Activated naive CD4-positive, alpha-beta T cell treated with anti-CD3 and anti-CD28 coated beads, Interleukin-2, amount 50 U/mL, for 24 hours (primary cell): ENCODE measurements at regions not wholly inside any gene's neighbourhood (a gene's known extent, or its start where the extent isn't known, plus 50 kb on each side); places are given as distances from the start of the nearest gene placed in this dataset.

Experiments
- H3K27ac Mint-ChIP-seq: one replicate; pipeline ENCODE4 v1.8.0; 2021; ENCODE audit warnings: mild to moderate bottlenecking, mixed read lengths
- H3K27me3 Mint-ChIP-seq: one replicate; pipeline ENCODE4 v1.8.0; 2021; ENCODE audit warnings: mixed read lengths
- H3K36me3 Mint-ChIP-seq: one replicate; pipeline ENCODE4 v1.8.0; 2021; ENCODE audit warnings: mixed read lengths
- H3K4me1 Mint-ChIP-seq: one replicate; pipeline ENCODE4 v1.8.0; 2021; ENCODE audit warnings: mixed read lengths
- H3K4me3 Mint-ChIP-seq: one replicate; pipeline ENCODE4 v1.8.0; 2021; ENCODE audit warnings: mild to moderate bottlenecking, mixed read lengths
- H3K9me3 Mint-ChIP-seq: one replicate; pipeline ENCODE4 v1.8.0; 2021; ENCODE audit warnings: mixed read lengths

GRCh38 chr4:19010761-19011160 lies 989.2 kb upstream of the LCORL start:
- no peaks in the 10 kb centered on the region for H3K27me3 Mint-ChIP-seq
- no peak overlapping the region for H3K4me3 Mint-ChIP-seq
- no peaks in the 10 kb centered on the region for H3K36me3 Mint-ChIP-seq
- H3K9me3 Mint-ChIP-seq, result peaks cover 5% of the 10 kb centered on the region
- no peaks in the 10 kb centered on the region for H3K4me1 Mint-ChIP-seq
- no peak overlapping the region for H3K27ac Mint-ChIP-seq

- H3K4me1 Mint-ChIP-seq, result no peaks in the 10 kb centered on the region
- no peak overlapping the region for H3K4me3 Mint-ChIP-seq
- H3K36me3 Mint-ChIP-seq, result no peaks in the 10 kb centered on the region
- no peak overlapping the region for H3K27ac Mint-ChIP-seq
- H3K9me3 Mint-ChIP-seq, result peaks cover 5% of the 10 kb centered on the region
- no peaks in the 10 kb centered on the region for H3K27me3 Mint-ChIP-seq
Observed at GRCh38 chr4:19009881-19010280, 988.3 kb upstream of the LCORL start.

GRCh38 chr4:19005211-19005610 lies 983.7 kb upstream of the LCORL start:
- Mint-ChIP-seq H3K27me3 (no peaks in the 10 kb centered on the region), H3K4me3 (no peak overlapping the region), H3K9me3 (peaks cover 5% of the 10 kb centered on the region), H3K4me1 (no peaks in the 10 kb centered on the region), H3K36me3 (no peaks in the 10 kb centered on the region), H3K27ac (no peak overlapping the region)

- H3K4me3 Mint-ChIP-seq, result no peak overlapping the region
- H3K4me1 Mint-ChIP-seq, result no peaks in the 10 kb centered on the region
- H3K9me3 Mint-ChIP-seq, result peaks cover 7% of the 10 kb centered on the region
- H3K36me3 Mint-ChIP-seq, result no peaks in the 10 kb centered on the region
- H3K27me3 Mint-ChIP-seq, result no peaks in the 10 kb centered on the region
- H3K27ac Mint-ChIP-seq, result no peak overlapping the region
Observed at GRCh38 chr4:19002170-19002569, 980.6 kb upstream of the LCORL start.

- Mint-ChIP-seq H3K27ac (no peak overlapping the region), H3K4me3 (no peak overlapping the region), H3K36me3 (no peaks in the 10 kb centered on the region), H3K27me3 (no peaks in the 10 kb centered on the region), H3K4me1 (no peaks in the 10 kb centered on the region), H3K9me3 (peaks cover 7% of the 10 kb centered on the region)
Observed at GRCh38 chr4:18999595-18999994, 978.0 kb upstream of the LCORL start.

GRCh38 chr4:18981234-18981615 lies 959.7 kb upstream of the LCORL start:
- Mint-ChIP-seq H3K9me3 (no peaks in the 10 kb centered on the region), H3K36me3 (no peaks in the 10 kb centered on the region), H3K4me3 (no peak overlapping the region), H3K4me1 (no peaks in the 10 kb centered on the region), H3K27ac (no peak overlapping the region), H3K27me3 (no peaks in the 10 kb centered on the region)

- no peaks in the 10 kb centered on the region for H3K36me3 Mint-ChIP-seq
- H3K27ac Mint-ChIP-seq, result no peak overlapping the region
- H3K4me1 Mint-ChIP-seq, result no peaks in the 10 kb centered on the region
- no peaks in the 10 kb centered on the region for H3K27me3 Mint-ChIP-seq
- H3K4me3 Mint-ChIP-seq, result no peak overlapping the region
- no peaks in the 10 kb centered on the region for H3K9me3 Mint-ChIP-seq
Observed at GRCh38 chr4:18980516-18981233, 959.1 kb upstream of the LCORL start.

- Mint-ChIP-seq H3K27me3 (no peaks in the 10 kb centered on the region), H3K9me3 (no peaks in the 10 kb centered on the region), H3K4me1 (no peaks in the 10 kb centered on the region), H3K27ac (no peak overlapping the region), H3K4me3 (no peak overlapping the region), H3K36me3 (no peaks in the 10 kb centered on the region)
Observed at GRCh38 chr4:18976884-18977283, 955.3 kb upstream of the LCORL start.

GRCh38 chr4:18975916-18976808 lies 954.6 kb upstream of the LCORL start:
- no peak overlapping the region for H3K4me3 Mint-ChIP-seq
- H3K27me3 Mint-ChIP-seq, result no peaks in the 10 kb centered on the region
- no peaks in the 10 kb centered on the region for H3K36me3 Mint-ChIP-seq
- H3K4me1 Mint-ChIP-seq, result no peaks in the 10 kb centered on the region
- H3K9me3 Mint-ChIP-seq, result no peaks in the 10 kb centered on the region
- H3K27ac Mint-ChIP-seq, result no peak overlapping the region

- Mint-ChIP-seq H3K27me3 (no peaks in the 10 kb centered on the region), H3K4me3 (no peak overlapping the region), H3K4me1 (no peaks in the 10 kb centered on the region), H3K9me3 (no peaks in the 10 kb centered on the region), H3K27ac (no peak overlapping the region), H3K36me3 (no peaks in the 10 kb centered on the region)
Observed at GRCh38 chr4:18973296-18973695, 951.7 kb upstream of the LCORL start.

GRCh38 chr4:18961879-18962278 lies 940.3 kb upstream of the LCORL start:
- H3K27ac Mint-ChIP-seq, result no peak overlapping the region
- no peaks in the 10 kb centered on the region for H3K36me3 Mint-ChIP-seq
- H3K4me3 Mint-ChIP-seq, result no peak overlapping the region
- H3K4me1 Mint-ChIP-seq, result no peaks in the 10 kb centered on the region
- H3K27me3 Mint-ChIP-seq, result no peaks in the 10 kb centered on the region
- peaks cover 17% of the 10 kb centered on the region for H3K9me3 Mint-ChIP-seq

GRCh38 chr4:18961266-18961665 lies 939.7 kb upstream of the LCORL start:
- no peaks in the 10 kb centered on the region for H3K27me3 Mint-ChIP-seq
- H3K4me1 Mint-ChIP-seq, result no peaks in the 10 kb centered on the region
- H3K27ac Mint-ChIP-seq, result no peak overlapping the region
- no peaks in the 10 kb centered on the region for H3K36me3 Mint-ChIP-seq
- no peak overlapping the region for H3K4me3 Mint-ChIP-seq
- H3K9me3 Mint-ChIP-seq, result peaks cover 20% of the 10 kb centered on the region

- peaks cover 23% of the 10 kb centered on the region for H3K9me3 Mint-ChIP-seq
- no peak overlapping the region for H3K4me3 Mint-ChIP-seq
- H3K27ac Mint-ChIP-seq, result no peak overlapping the region
- H3K4me1 Mint-ChIP-seq, result no peaks in the 10 kb centered on the region
- H3K27me3 Mint-ChIP-seq, result no peaks in the 10 kb centered on the region
- H3K36me3 Mint-ChIP-seq, result no peaks in the 10 kb centered on the region
Observed at GRCh38 chr4:18957716-18958115, 936.2 kb upstream of the LCORL start.

GRCh38 chr4:18954538-18954937 lies 933.0 kb upstream of the LCORL start:
- no peaks in the 10 kb centered on the region for H3K27me3 Mint-ChIP-seq
- H3K4me3 Mint-ChIP-seq, result no peak overlapping the region
- no peaks in the 10 kb centered on the region for H3K36me3 Mint-ChIP-seq
- peaks cover 21% of the 10 kb centered on the region for H3K9me3 Mint-ChIP-seq
- no peak overlapping the region for H3K27ac Mint-ChIP-seq
- no peaks in the 10 kb centered on the region for H3K4me1 Mint-ChIP-seq

GRCh38 chr4:18953613-18954012 lies 932.1 kb upstream of the LCORL start:
- Mint-ChIP-seq H3K27me3 (no peaks in the 10 kb centered on the region), H3K4me3 (no peak overlapping the region), H3K9me3 (peaks cover 16% of the 10 kb centered on the region), H3K27ac (no peak overlapping the region), H3K4me1 (no peaks in the 10 kb centered on the region), H3K36me3 (no peaks in the 10 kb centered on the region)

- Mint-ChIP-seq H3K4me3 (no peak overlapping the region), H3K9me3 (peaks cover 5% of the 10 kb centered on the region), H3K4me1 (no peaks in the 10 kb centered on the region), H3K27me3 (no peaks in the 10 kb centered on the region), H3K27ac (no peak overlapping the region), H3K36me3 (no peaks in the 10 kb centered on the region)
Observed at GRCh38 chr4:18945464-18945863, 923.9 kb upstream of the LCORL start.
